ENCODE measurements at regions not wholly inside any gene's neighbourhood (a gene's known extent, or its start where the extent isn't known, plus 50 kb on each side); places are given as distances from the start of the nearest gene placed in this dataset.
A peak's percentile ranks its signal among the peaks of the same experiment; 100 is the strongest.

DNA sequence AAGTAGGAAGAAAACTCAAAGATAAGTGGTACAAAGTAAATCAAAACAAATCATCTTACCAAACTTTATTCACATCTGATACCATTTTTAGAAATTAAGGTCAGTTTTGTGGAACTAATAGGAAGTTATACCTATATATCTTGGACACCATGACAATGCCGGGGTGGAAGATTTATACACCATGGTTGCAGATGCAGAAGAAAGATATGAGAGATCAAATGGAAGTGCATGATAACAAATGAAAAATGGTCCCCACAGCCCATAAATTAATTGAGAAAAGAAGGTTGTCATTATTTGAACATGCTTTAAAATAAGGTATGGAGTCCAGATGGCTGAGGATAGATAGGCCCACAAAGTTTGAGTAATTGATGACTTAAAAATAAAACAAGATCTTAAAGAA lies 276.8 kb downstream of the TSHZ3 start:
- Histone ChIP-seq H3K9me3 (ENCODE audit: low read depth, low read length) (no peaks in the 10 kb centered on the region), H3K4me3 (ENCODE audit: insufficient read depth, low read length) (no peak overlapping the region), H3K27me3 (ENCODE audit: insufficient read depth, low read length) (peaks cover 3% of the 10 kb centered on the region), H3K36me3 (ENCODE audit: insufficient read depth, low read length) (no peaks in the 10 kb centered on the region), H3K79me2 (ENCODE audit: insufficient read depth, low read length) (no peaks in the 10 kb centered on the region), H2AFZ (ENCODE audit: low read length) (no peak overlapping the region), H3K4me2 (ENCODE audit: insufficient read depth, low read length) (no peak overlapping the region), H3K27ac (ENCODE audit: low read depth, low read length) (no peak overlapping the region), H4K20me1 (ENCODE audit: insufficient read depth, low read length) (no peaks in the 10 kb centered on the region), H3K4me1 (ENCODE audit: insufficient read depth, low read length) (peaks cover 16% of the 10 kb centered on the region)
- TF ChIP-seq, protein P1, sequence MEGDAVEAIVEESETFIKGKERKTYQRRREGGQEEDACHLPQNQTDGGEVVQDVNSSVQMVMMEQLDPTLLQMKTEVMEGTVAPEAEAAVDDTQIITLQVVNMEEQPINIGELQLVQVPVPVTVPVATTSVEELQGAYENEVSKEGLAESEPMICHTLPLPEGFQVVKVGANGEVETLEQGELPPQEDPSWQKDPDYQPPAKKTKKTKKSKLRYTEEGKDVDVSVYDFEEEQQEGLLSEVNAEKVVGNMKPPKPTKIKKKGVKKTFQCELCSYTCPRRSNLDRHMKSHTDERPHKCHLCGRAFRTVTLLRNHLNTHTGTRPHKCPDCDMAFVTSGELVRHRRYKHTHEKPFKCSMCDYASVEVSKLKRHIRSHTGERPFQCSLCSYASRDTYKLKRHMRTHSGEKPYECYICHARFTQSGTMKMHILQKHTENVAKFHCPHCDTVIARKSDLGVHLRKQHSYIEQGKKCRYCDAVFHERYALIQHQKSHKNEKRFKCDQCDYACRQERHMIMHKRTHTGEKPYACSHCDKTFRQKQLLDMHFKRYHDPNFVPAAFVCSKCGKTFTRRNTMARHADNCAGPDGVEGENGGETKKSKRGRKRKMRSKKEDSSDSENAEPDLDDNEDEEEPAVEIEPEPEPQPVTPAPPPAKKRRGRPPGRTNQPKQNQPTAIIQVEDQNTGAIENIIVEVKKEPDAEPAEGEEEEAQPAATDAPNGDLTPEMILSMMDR (IDR thresholded peaks at IDR 0.05; ENCODE audit: extremely low read depth, low read depth, low read length), result no peak
- no peak for DNase-seq (ENCODE audit: insufficient read length, low spot score, missing footprints)

DNA sequence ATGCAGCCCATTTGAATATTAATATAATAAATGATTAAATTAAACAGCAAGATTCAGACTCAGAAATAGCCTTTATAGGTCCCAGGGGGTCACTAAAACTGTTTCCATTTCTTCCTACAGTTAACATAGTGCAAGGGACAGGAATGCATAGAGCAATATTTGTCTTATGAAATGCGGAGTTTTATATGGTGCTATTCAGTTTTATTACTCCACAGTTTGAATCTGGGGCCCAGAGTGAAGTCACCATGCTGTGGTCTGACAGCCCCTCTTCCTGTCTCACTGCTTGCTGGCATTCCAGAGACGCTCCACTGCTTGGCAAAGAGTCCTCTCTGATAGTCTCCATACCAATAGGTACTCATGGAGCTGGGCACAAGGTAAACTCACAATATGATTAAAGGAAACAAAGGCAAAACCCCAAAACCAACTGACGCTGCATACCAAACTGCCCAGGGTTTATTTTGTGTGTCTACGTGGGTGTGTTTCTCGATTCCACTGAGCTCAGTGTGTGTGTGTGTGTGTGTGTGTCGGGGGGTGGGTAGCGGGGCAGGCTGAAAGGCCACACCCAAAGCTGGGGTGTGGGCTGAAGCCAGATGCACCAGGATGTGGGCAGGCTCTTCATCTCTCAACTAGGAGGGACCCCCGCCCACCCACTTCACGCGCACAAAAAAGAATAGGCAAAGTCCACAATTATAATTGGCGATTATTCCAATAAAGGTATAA lies 277.9 kb downstream of the TSHZ3 start:
- Histone ChIP-seq H4K20me1 (ENCODE audit: insufficient read depth, low read length) (no peaks in the 10 kb centered on the region), H2AFZ (ENCODE audit: low read length) (peak overlapping the region; percentile 59), H3K79me2 (ENCODE audit: insufficient read depth, low read length) (no peaks in the 10 kb centered on the region), H3K36me3 (ENCODE audit: insufficient read depth, low read length) (no peaks in the 10 kb centered on the region), H3K9me3 (ENCODE audit: low read depth, low read length) (no peaks in the 10 kb centered on the region), H3K4me1 (ENCODE audit: insufficient read depth, low read length) (peaks cover 27% of the 10 kb centered on the region), H3K27me3 (ENCODE audit: insufficient read depth, low read length) (peaks cover 3% of the 10 kb centered on the region), H3K4me3 (ENCODE audit: insufficient read depth, low read length) (peak overlapping the region; percentile 38), H3K27ac (ENCODE audit: low read depth, low read length) (peak overlapping the region; percentile 2), H3K4me2 (ENCODE audit: insufficient read depth, low read length) (peak overlapping the region; percentile 64)
- TF ChIP-seq, protein P1 (IDR thresholded peaks at IDR 0.05; ENCODE audit: extremely low read depth, low read depth, low read length), result no peak
- DNase-seq (ENCODE audit: insufficient read length, low spot score, missing footprints), result peak; percentile 69

DNA sequence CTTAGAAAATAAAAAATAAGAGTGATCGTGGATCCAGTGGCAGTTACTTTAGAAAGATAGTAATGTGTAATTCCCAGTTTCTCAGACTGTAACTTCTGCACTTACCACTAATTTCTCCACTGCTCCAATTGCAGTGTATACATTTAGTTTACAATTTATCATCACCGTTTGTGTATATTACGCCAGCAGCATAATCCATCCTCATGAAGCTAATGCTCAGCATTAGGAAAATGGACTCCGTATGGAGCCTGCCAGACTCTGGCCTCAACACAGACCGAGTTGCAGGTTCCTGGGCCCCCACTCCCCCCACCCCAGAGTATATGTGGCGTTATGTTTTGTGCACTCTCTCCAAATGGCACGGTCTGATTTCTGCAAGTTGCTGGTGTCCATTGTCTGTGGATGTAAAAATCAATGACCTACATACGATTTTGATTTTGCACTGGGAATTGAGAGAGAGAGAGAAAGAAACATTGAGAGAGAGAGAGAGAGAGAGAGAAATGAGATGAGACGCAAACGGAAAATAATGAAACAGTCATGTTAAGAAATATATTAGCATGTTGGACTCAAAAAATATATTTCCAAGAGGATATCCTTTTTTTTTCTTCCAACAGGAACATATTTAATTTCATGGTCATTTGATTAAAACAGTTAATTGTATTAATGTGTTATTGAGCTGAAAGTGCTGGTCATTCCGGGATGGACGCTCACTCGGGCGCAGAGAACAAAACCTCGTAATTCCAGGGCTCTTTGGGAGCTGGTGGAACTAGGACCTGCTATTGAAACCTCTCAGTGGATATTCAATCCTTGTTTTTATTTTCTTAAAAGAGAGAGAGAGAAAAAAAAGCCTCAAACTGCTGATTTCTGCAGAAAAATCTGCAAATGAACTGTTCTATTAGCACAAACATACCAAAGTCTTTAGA lies 278.8 kb downstream of the TSHZ3 start:
- no peaks in the 10 kb centered on the region for H3K36me3 ChIP-seq (ENCODE audit: insufficient read depth, low read length)
- peaks cover 32% of the 10 kb centered on the region for H3K4me1 ChIP-seq (ENCODE audit: insufficient read depth, low read length)
- no peak for DNase-seq (ENCODE audit: insufficient read length, low spot score, missing footprints)

More for the DNA sequence above, 278.8 kb downstream of the TSHZ3 start:
- Histone ChIP-seq H4K20me1 (ENCODE audit: insufficient read depth, low read length) (no peaks in the 10 kb centered on the region), H2AFZ (ENCODE audit: low read length) (no peak overlapping the region), H3K4me2 (ENCODE audit: insufficient read depth, low read length) (peak overlapping the region; percentile 64), H3K27ac (ENCODE audit: low read depth, low read length) (no peak overlapping the region), H3K27me3 (ENCODE audit: insufficient read depth, low read length) (peaks cover under 1% of the 10 kb centered on the region), H3K4me3 (ENCODE audit: insufficient read depth, low read length) (no peak overlapping the region), H3K9me3 (ENCODE audit: low read depth, low read length) (no peaks in the 10 kb centered on the region), H3K79me2 (ENCODE audit: insufficient read depth, low read length) (no peaks in the 10 kb centered on the region)
- TF ChIP-seq, protein P1 (IDR thresholded peaks at IDR 0.05; ENCODE audit: extremely low read depth, low read depth, low read length), result no peak
